Fibroblast of the aortic adventitia (primary cell): ENCODE measurements at regions not wholly inside any gene's neighbourhood (a gene's known extent, or its start where the extent isn't known, plus 50 kb on each side); places are given as distances from the start of the nearest gene placed in this dataset.

Experiments
- DNase-seq: peaks from one replicate; pipeline ENCODE4 v3.0.0-alpha.2; 2010; ENCODE audit warnings: low read depth
- H3K4me3 ChIP-seq: 2 replicates; pipeline ENCODE4 v1.5.1; 2011; ENCODE audit warnings: low read depth, mild to moderate bottlenecking, control low read depth, low read length, moderate library complexity
- CTCF ChIP-seq: IDR thresholded peaks from 2 replicates; pipeline ENCODE4 v1.5.1; 2011; ENCODE audit warnings: mild to moderate bottlenecking, low read length, control low read depth, inconsistent platforms; ENCODE audit not compliant: insufficient read depth

DNA sequence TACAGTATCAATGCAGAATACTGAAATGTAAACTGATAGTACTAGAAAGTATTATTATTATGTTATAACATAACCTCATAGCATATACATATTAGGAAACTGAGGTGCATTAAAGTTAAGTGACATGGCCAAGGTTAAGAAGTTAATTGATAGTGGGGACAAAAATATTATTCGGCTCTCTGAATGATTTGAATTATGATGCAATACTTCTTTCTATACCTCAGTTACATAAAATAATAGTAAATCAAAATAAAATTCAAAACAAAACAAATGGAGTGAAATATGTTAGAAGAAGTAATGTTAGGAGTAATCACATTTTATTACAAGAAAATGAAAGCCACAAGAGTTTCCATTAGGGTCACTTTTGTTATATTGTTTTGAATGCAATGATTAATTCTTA, 455.2 kb downstream of the PLA2G4A start:
- no peak overlapping the region for H3K4me3 ChIP-seq
- TF ChIP-seq CTCF = no peak
- DNase-seq = no peak

GRCh38 chr1:187294421-187295201, 465.9 kb downstream of the PLA2G4A start:
- no peak for TF ChIP-seq CTCF
- H3K4me3 ChIP-seq = no peak overlapping the region
- no peak for DNase-seq

DNA sequence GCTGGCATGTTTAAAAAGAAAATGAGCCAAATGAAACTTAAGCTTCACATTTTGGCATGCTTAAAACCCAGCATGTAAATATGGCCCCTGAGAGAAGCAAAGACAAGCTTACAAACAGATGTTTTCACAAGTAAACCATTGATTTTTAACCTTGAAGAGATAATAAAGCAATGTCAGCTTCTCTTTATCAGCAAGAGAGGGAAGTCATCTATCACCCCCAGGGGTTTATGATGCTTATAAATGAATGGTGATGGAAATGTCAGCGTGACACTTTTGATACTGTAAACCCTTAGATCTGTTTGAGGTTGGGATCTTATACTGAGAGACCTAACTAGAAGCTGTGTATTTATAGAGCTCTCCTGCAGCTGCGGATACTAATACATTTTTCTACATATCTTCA, 471.3 kb downstream of the PLA2G4A start:
- no peak overlapping the region for H3K4me3 ChIP-seq
- DNase-seq = no peak
- TF ChIP-seq CTCF = no peak

- no peak for TF ChIP-seq CTCF
- no peak for DNase-seq
Measured at GRCh38 chr1:187306710-187307415, 478.1 kb downstream of the PLA2G4A start.

DNA sequence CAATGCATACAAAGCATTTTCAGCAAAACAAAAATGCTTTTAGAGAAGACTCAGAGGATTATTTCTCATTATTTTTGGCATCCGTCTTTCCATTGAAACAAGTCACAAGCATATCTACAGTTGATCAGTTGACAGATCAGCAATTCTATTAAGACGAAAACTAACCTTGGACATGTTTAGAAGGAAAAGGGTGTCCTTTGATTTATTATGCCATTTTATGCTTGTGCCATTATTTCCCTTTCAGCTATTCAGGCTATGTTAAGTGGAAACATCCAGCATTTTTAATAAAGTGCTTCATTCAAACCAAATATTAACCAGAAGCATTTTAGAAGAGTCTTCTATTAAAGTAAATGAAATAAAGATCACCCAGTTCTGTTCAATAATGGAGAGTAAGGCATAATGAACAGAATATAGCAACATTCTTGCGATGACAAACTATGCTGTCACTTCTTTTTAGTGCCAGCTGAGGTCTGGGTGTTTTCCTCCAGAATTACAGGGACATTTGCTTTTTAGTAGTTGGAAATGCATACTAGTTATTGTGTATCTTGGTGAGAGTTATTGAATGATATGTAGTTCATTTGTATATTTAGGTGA, 481.4 kb downstream of the PLA2G4A start:
- DNase-seq = no peak
- TF ChIP-seq CTCF = no peak
- no peak overlapping the region for H3K4me3 ChIP-seq

More at GRCh38 chr1:187306710-187307415, 478.1 kb downstream of the PLA2G4A start:
- no peak overlapping the region for H3K4me3 ChIP-seq

DNA sequence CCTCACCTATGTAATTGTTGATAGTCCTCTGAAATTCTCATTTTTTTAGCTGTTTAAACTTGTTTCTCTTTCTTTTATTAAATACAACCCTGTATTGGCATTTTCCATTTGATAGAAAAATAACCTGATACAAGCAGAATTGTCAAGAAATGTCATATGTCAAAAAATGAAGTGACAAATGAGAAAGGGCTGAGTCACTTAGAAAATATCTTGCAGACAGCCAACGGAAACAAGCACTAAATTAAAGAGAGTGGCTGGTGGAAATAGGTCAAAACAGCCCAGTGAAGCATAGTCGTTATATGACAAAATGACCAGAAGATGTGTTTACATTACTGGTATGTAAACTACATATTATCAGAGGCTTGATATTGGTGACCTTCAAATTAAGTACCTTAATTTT, 484.4 kb downstream of the PLA2G4A start:
- no peak for TF ChIP-seq CTCF
- DNase-seq = no peak
- no peak overlapping the region for H3K4me3 ChIP-seq
